Endothelial cell (in vitro differentiated cells): ENCODE measurements at regions not wholly inside any gene's neighbourhood (a gene's known extent, or its start where the extent isn't known, plus 50 kb on each side); places are given as distances from the start of the nearest gene placed in this dataset.

ENCODE experiments used
- DNase-seq: peaks from one replicate; pipeline ENCODE4 v3.0.0; 2021; ENCODE audit warnings: low spot score
- H3K27ac Mint-ChIP-seq: one replicate; pipeline ENCODE4 v1.8.0; 2021; ENCODE audit warnings: mixed read lengths, inconsistent platforms; ENCODE audit not compliant: unreplicated experiment
- H3K27me3 Mint-ChIP-seq: one replicate; pipeline ENCODE4 v1.8.0; 2021; ENCODE audit warnings: mild to moderate bottlenecking, moderate library complexity, mixed read lengths, inconsistent platforms; ENCODE audit not compliant: unreplicated experiment
- H3K36me3 Mint-ChIP-seq: one replicate; pipeline ENCODE4 v1.8.0; 2021; ENCODE audit warnings: mild to moderate bottlenecking, low read depth, mixed read lengths, inconsistent platforms; ENCODE audit not compliant: unreplicated experiment
- H3K4me1 Mint-ChIP-seq: one replicate; pipeline ENCODE4 v1.8.0; 2021; ENCODE audit warnings: mild to moderate bottlenecking, mixed read lengths, inconsistent platforms; ENCODE audit not compliant: unreplicated experiment
- H3K4me3 Mint-ChIP-seq: one replicate; pipeline ENCODE4 v1.8.0; 2021; ENCODE audit warnings: mild to moderate bottlenecking, mixed read lengths, inconsistent platforms; ENCODE audit not compliant: unreplicated experiment
- H3K9me3 Mint-ChIP-seq: one replicate; pipeline ENCODE4 v1.8.0; 2021; ENCODE audit warnings: mixed read lengths, inconsistent platforms; ENCODE audit not compliant: unreplicated experiment
- TF ChIP-seq, protein P1 (sequence below): fragments of 200-600 bp; sonication (generic); IDR thresholded peaks from one replicate; pipeline ENCODE4 v1.5.0; 2021; ENCODE audit warnings: antibody characterized with exemption; ENCODE audit not compliant: unreplicated experiment

GRCh38 chr1:69411617-69412016 lies 156.1 kb upstream of the LRRC7 start:
- H3K27me3 Mint-ChIP-seq, result no peaks in the 10 kb centered on the region
- TF ChIP-seq, protein P1, sequence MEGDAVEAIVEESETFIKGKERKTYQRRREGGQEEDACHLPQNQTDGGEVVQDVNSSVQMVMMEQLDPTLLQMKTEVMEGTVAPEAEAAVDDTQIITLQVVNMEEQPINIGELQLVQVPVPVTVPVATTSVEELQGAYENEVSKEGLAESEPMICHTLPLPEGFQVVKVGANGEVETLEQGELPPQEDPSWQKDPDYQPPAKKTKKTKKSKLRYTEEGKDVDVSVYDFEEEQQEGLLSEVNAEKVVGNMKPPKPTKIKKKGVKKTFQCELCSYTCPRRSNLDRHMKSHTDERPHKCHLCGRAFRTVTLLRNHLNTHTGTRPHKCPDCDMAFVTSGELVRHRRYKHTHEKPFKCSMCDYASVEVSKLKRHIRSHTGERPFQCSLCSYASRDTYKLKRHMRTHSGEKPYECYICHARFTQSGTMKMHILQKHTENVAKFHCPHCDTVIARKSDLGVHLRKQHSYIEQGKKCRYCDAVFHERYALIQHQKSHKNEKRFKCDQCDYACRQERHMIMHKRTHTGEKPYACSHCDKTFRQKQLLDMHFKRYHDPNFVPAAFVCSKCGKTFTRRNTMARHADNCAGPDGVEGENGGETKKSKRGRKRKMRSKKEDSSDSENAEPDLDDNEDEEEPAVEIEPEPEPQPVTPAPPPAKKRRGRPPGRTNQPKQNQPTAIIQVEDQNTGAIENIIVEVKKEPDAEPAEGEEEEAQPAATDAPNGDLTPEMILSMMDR, result no peak
- H3K27ac Mint-ChIP-seq, result no peak overlapping the region
- no peaks in the 10 kb centered on the region for H3K4me1 Mint-ChIP-seq
- no peak overlapping the region for H3K4me3 Mint-ChIP-seq
- H3K9me3 Mint-ChIP-seq, result no peaks in the 10 kb centered on the region
- no peaks in the 10 kb centered on the region for H3K36me3 Mint-ChIP-seq
- DNase-seq, result no peak

- Mint-ChIP-seq H3K4me3 (no peak overlapping the region), H3K27ac (no peak overlapping the region), H3K4me1 (no peaks in the 10 kb centered on the region), H3K36me3 (no peaks in the 10 kb centered on the region), H3K9me3 (no peaks in the 10 kb centered on the region), H3K27me3 (no peaks in the 10 kb centered on the region)
- TF ChIP-seq, protein P1, result no peak
- DNase-seq, result no peak
These were observed 154.6 kb upstream of the LRRC7 start for GRCh38 chr1:69413129-69413528.

- Mint-ChIP-seq H3K27me3 (no peaks in the 10 kb centered on the region), H3K27ac (no peak overlapping the region), H3K36me3 (no peaks in the 10 kb centered on the region), H3K4me1 (no peaks in the 10 kb centered on the region), H3K4me3 (no peak overlapping the region), H3K9me3 (no peaks in the 10 kb centered on the region)
- TF ChIP-seq, protein P1, result no peak
- DNase-seq, result no peak
These were observed 153.1 kb upstream of the LRRC7 start for GRCh38 chr1:69414574-69414973.

DNA sequence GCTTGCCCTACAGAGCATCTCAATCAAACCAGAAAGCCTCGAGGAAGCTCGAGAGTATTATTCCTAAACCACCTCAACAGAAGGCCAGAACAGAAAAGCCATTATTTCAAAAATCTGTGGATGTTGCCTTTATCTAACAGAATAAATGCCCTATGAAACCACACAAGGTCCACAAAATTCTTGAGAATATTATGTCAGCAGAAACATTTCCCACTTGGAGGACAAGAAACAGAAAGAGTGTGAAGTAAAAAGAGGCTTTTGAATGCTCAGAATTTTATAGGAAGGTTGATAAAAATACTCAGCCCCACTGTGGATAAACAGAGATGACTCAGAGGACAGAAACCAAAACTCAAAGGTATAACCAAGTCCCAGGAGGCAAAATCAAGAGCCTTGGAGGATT lies 146.4 kb upstream of the LRRC7 start:
- no peak overlapping the region for H3K27ac Mint-ChIP-seq
- peaks cover 1% of the 10 kb centered on the region for H3K27me3 Mint-ChIP-seq
- no peak overlapping the region for H3K4me3 Mint-ChIP-seq
- TF ChIP-seq, protein P1, result no peak
- peaks cover 6% of the 10 kb centered on the region for H3K4me1 Mint-ChIP-seq
- no peak for DNase-seq
- no peaks in the 10 kb centered on the region for H3K9me3 Mint-ChIP-seq
- no peaks in the 10 kb centered on the region for H3K36me3 Mint-ChIP-seq

DNA sequence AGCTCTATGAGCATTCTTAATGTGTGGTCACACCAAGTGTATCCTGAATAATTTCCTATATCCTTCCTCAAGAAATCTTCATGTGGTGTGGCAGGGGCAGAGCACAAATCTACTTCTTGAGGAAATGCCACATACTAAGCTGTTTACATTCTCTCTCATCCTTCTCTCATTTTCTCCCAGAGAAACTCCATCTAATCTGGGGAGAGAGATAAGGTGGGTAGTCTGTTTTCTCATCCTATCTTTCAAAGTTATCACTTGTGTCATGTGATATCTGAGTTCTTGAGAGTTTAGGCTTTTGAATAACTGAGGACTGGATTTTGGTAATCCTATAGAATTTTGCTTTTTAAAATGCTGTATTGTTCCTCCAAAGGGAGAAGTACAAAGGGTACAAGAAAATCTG lies 141.9 kb upstream of the LRRC7 start:
- Mint-ChIP-seq H3K4me1 (peaks cover 11% of the 10 kb centered on the region), H3K27ac (no peak overlapping the region)

More for the DNA sequence above, 141.9 kb upstream of the LRRC7 start:
- no peak for DNase-seq
- Mint-ChIP-seq H3K4me3 (no peak overlapping the region), H3K27me3 (no peaks in the 10 kb centered on the region), H3K36me3 (no peaks in the 10 kb centered on the region), H3K9me3 (no peaks in the 10 kb centered on the region)
- TF ChIP-seq, protein P1, result no peak
